IMR-90 (cell line): ENCODE measurements at regions not wholly inside any gene's neighbourhood (a gene's known extent, or its start where the extent isn't known, plus 50 kb on each side); places are given as distances from the start of the nearest gene placed in this dataset.

Experiments used
- BHLHE40 ChIP-seq: fragments of 150-350 bp; IDR thresholded peaks from 2 replicates; pipeline ENCODE4 v1.6.1; 2016; ENCODE audit warnings: mild to moderate bottlenecking, low read depth, low read length
- MXI1 ChIP-seq: IDR thresholded peaks from 2 replicates; pipeline ENCODE4 v1.6.1; 2012; ENCODE audit warnings: low read depth, mild to moderate bottlenecking, low read length, moderate library complexity, borderline replicate concordance
- POLR2A ChIP-seq: IDR thresholded peaks from 2 replicates; pipeline ENCODE4 v1.6.1; 2012; ENCODE audit warnings: mild to moderate bottlenecking, low read depth, low read length
- RAD21 ChIP-seq: IDR thresholded peaks from 2 replicates; pipeline ENCODE4 v1.6.1; 2012; ENCODE audit warnings: low read length, improper control_type of control experiment
- RFX5 ChIP-seq: IDR thresholded peaks from 2 replicates; pipeline ENCODE4 v1.8.0; 2012; ENCODE audit warnings: low read depth, mild to moderate bottlenecking, low read length, moderate library complexity
- TF ChIP-seq, protein P1 (sequence below): conservative IDR thresholded peaks from 2 replicates; pipeline ENCODE4 v1.5.1; 2012; ENCODE audit warnings: mild to moderate bottlenecking, low read depth, low read length, improper control_type of control experiment
- TF ChIP-seq, protein P2 (sequence below): fragments of 150-350 bp; IDR thresholded peaks from 2 replicates; pipeline ENCODE4 v1.6.1; 2017; ENCODE audit warnings: mild to moderate bottlenecking, antibody characterized with exemption, low read length, low read depth

DNA sequence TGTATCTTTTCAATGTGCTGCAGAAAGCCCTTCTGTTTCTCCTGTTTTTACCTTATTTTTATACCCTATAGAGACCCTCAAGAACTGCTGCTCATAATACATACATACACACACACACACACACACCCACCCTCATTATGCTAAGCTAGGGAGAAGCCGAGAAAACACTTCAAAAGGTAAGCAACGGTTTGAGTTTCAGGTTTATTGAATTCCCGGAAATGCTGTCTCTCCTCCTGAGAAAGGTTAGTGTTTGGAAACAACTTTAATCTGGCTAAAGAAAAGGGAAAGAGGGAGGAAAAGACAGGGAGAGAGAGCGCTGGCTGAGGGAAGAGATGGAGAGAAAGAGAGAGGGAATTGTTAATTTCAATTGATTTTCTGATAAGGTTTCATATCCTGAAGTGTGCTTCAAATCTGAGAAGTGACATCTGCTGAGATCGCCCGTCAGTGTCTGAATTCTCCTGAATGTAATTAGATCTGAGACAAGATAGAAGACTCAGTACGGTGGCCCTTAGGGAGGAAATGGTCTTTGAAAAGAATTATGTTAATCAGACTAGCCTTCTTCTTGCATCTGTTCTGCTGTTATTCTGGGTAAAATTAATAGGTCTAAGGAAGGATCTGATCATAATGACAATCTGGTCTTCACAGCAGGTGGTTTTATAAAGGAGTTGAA lies 169.1 kb downstream of the NXPE2 start:
- TF ChIP-seq, protein P1, sequence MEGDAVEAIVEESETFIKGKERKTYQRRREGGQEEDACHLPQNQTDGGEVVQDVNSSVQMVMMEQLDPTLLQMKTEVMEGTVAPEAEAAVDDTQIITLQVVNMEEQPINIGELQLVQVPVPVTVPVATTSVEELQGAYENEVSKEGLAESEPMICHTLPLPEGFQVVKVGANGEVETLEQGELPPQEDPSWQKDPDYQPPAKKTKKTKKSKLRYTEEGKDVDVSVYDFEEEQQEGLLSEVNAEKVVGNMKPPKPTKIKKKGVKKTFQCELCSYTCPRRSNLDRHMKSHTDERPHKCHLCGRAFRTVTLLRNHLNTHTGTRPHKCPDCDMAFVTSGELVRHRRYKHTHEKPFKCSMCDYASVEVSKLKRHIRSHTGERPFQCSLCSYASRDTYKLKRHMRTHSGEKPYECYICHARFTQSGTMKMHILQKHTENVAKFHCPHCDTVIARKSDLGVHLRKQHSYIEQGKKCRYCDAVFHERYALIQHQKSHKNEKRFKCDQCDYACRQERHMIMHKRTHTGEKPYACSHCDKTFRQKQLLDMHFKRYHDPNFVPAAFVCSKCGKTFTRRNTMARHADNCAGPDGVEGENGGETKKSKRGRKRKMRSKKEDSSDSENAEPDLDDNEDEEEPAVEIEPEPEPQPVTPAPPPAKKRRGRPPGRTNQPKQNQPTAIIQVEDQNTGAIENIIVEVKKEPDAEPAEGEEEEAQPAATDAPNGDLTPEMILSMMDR, result no peak
- TF ChIP-seq BHLHE40 (no peak), POLR2A (no peak), RAD21 (no peak), MXI1 (no peak), RFX5 (no peak)
- TF ChIP-seq, protein P2, sequence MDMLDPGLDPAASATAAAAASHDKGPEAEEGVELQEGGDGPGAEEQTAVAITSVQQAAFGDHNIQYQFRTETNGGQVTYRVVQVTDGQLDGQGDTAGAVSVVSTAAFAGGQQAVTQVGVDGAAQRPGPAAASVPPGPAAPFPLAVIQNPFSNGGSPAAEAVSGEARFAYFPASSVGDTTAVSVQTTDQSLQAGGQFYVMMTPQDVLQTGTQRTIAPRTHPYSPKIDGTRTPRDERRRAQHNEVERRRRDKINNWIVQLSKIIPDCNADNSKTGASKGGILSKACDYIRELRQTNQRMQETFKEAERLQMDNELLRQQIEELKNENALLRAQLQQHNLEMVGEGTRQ, result no peak
